GM08714 (cell line): ENCODE measurements at regions not wholly inside any gene's neighbourhood (a gene's known extent, or its start where the extent isn't known, plus 50 kb on each side); places are given as distances from the start of the nearest gene placed in this dataset.

Experiments
- H3K4me3 ChIP-seq: fragments of 200-500 bp; sonication (Bioruptor generic); 2 replicates; pipeline ENCODE4 v1.5.1; 2014; ENCODE audit warnings: mild to moderate bottlenecking, low read length, inconsistent platforms
- ZNF274 ChIP-seq: IDR thresholded peaks from 2 replicates; pipeline ENCODE4 v1.6.1; 2012; ENCODE audit warnings: mild to moderate bottlenecking, low read depth, low read length

GRCh38 chr6:43910149-43910637 is 140.2 kb downstream of the VEGFA start:
- no peak overlapping the region for H3K4me3 ChIP-seq
- TF ChIP-seq ZNF274, result no peak

- TF ChIP-seq ZNF274, result no peak
- no peak overlapping the region for H3K4me3 ChIP-seq
Measured at GRCh38 chr6:43909474-43910148, 139.6 kb downstream of the VEGFA start.

- H3K4me3 ChIP-seq, result no peak overlapping the region
- no peak for TF ChIP-seq ZNF274
Measured at GRCh38 chr6:43907789-43908472, 137.9 kb downstream of the VEGFA start.

GRCh38 chr6:43907312-43907711 is 137.3 kb downstream of the VEGFA start:
- no peak overlapping the region for H3K4me3 ChIP-seq
- TF ChIP-seq ZNF274, result no peak

- H3K4me3 ChIP-seq, result no peak overlapping the region
- no peak for TF ChIP-seq ZNF274
Measured at GRCh38 chr6:43904311-43905123, 134.5 kb downstream of the VEGFA start.

GRCh38 chr6:43903739-43904290 is 133.8 kb downstream of the VEGFA start:
- TF ChIP-seq ZNF274, result no peak
- H3K4me3 ChIP-seq, result no peak overlapping the region

GRCh38 chr6:43901733-43902230 is 131.8 kb downstream of the VEGFA start:
- TF ChIP-seq ZNF274, result no peak
- no peak overlapping the region for H3K4me3 ChIP-seq

GRCh38 chr6:43900916-43901732 is 131.1 kb downstream of the VEGFA start:
- no peak overlapping the region for H3K4me3 ChIP-seq
- no peak for TF ChIP-seq ZNF274

GRCh38 chr6:43900560-43900915 is 130.5 kb downstream of the VEGFA start:
- TF ChIP-seq ZNF274, result no peak
- H3K4me3 ChIP-seq, result no peak overlapping the region

- no peak for TF ChIP-seq ZNF274
- no peak overlapping the region for H3K4me3 ChIP-seq
Measured at GRCh38 chr6:43899830-43900229, 129.8 kb downstream of the VEGFA start.

- TF ChIP-seq ZNF274, result no peak
- H3K4me3 ChIP-seq, result no peak overlapping the region
Measured at GRCh38 chr6:43898358-43899131, 128.5 kb downstream of the VEGFA start.

- TF ChIP-seq ZNF274, result no peak
- H3K4me3 ChIP-seq, result no peak overlapping the region
Measured at GRCh38 chr6:43897571-43898302, 127.7 kb downstream of the VEGFA start.
